PC-9 (cell line): ENCODE measurements at regions not wholly inside any gene's neighbourhood (a gene's known extent, or its start where the extent isn't known, plus 50 kb on each side); places are given as distances from the start of the nearest gene placed in this dataset.

Source experiments
- CTCF ChIP-seq: fragments of 200-600 bp; sonication (generic); conservative IDR thresholded peaks from 2 replicates; pipeline ENCODE4 v1.6.1; 2017; ENCODE audit warnings: mixed run types, antibody characterized with exemption, mild to moderate bottlenecking, moderate library complexity
- EZH2 ChIP-seq: fragments of 200-600 bp; sonication (generic); IDR thresholded peaks from 2 replicates; pipeline ENCODE4 v1.8.0; 2017; ENCODE audit warnings: antibody characterized with exemption, low read depth

GRCh38 chr6:12535586-12536314, 180.8 kb upstream of the PHACTR1 start:
- TF ChIP-seq CTCF (no peak), EZH2 (no peak)
